ENCODE measurements at regions not wholly inside any gene's neighbourhood (a gene's known extent, or its start where the extent isn't known, plus 50 kb on each side); places are given as distances from the start of the nearest gene placed in this dataset.

- no peak for DNase-seq
These were observed 874.1 kb downstream of the GRM8 start for GRCh38 chr7:126378642-126379041.

DNA sequence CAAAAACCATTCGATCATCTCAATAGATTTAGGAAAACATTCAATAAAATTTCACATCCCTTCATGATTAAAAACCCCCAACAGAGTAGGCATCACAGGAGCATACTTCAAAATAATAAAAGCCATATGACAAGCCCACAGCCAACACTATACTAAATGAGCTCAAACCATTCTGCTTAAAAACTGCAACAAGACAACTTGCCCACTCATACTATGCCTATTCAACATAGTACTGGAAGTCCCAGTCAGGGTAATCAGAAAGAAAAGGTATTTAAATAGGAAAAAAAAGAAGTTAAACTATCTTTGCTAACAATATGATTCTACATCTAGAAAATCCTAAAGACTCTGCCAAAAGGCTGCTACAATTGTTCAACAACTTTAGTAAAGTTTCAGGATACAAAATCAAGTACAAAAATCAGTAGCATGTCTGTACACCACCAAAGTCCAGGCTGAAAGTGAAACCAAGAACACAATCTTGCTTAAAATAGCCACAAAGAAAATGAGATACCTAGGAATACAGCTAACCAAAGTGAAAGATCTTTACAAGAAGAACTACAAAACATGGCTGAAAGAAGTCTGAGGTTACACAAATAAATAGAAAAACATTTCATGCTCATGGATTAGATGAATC lies 882.6 kb downstream of the GRM8 start:
- no peak for DNase-seq

DNA sequence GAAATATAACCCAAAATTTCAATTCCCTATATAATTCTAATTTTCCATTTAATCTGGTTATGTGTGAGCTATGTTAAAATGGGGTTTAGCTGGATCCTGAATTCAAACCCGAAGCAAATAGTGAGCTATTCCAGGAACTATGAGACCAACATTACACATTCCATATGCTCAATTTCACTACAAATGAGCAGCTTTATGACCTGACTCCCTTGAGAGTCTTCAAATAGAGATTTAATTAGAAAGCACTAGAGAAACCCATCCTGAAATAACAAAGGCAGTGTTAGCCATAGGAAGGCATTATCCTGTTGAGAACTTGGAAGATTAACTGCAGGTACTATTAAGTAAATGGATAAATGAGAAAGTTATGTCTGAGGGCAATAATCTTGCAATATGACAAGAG lies 890.0 kb downstream of the GRM8 start:
- no peak for DNase-seq

DNA sequence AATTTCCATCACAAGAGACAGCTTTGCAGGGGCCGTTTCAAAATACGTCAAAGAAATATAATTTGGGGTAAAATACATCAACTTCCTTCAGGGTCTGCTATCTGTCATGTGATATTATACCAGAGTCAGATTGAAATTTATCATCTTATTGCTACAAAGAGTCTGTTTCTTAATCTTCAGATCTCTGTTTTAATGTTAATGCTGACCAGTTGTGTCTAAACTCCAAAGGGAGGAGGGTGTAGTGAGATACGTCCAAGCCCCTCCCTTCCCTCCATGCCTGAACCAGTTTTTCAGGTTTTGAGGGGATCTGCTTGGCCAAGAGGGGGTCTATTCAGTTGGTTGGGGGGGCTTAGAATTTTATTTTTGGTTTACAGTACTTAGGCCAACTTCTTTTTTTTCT lies 891.6 kb downstream of the GRM8 start:
- DNase-seq = no peak

GRCh38 chr7:126339813-126340212 lies 912.9 kb downstream of the GRM8 start:
- no peak for DNase-seq

DNA sequence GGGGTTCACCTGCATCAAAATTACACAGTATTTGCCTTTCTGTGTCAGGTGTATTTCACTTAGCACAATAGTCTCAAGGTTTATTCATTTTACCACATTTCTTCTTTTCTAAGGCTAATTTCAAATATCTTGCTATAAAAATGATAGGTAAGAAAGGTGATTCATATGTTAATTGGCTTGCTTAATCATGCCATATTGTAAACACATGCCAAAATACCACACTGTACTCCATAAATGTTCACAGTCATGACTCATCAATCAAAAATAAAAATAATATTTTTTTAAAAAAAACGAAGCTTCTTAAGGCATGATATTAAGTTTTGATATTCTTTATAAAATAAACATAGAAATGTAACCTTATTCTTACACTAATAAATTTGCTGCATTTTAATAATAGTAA lies 947.1 kb downstream of the GRM8 start:
- DNase-seq = no peak

DNA sequence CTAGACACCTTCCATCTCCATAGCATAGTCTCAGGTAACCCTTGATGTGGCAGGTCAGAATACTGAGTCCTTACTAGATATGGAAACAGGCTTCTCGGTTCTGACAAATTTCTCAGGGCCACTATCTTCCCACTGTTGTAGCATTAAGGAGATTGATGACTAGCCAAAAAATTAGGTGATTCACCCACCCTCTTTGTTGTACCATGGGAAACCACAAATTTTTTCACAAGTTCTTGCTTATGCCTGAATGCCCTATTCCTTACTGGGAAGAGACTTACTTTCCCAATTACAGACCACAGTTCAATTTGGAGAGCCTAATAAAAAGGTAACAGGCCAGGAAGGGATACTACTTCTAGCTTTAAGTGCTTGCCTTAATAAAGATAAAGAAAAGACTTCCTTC lies 948.8 kb downstream of the GRM8 start:
- DNase-seq = no peak

DNA sequence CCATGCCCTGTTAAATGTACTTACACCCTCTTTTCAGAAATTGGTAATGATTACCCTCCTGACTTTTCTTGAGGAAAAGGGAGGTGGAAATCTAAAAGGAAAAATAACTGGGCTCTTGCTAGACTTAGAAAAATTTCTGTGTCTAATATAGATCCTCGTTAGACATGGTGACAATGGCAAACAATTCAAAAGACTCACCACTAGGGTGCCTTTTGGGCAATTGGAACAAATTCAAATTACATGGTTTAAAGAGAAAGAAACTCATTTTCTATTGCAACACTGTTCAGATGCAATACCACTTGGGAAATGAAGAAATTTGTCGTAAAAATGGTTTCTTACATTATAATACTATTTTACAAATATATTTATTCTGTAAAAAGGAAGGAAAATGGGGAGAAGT lies 950.1 kb downstream of the GRM8 start:
- no peak for DNase-seq

DNA sequence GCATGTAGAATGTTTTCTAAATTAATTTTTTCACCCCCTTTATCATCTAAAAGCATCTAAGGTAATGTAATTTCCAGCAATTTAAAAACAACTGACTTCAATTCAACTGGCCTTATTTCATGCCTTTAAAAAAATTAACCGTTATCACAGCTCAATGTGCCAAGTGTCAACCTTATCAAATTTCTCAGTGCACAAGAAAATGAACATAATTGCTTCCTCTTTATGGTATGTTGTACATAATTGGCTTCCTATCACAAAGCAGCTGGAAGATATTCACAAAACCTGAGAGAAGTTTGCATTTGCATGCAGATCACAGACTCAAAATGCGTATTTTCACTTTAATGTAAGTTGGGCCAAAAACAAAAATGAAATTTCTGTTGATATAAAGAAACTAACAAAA lies 966.4 kb downstream of the GRM8 start:
- DNase-seq = no peak

- DNase-seq = no peak
These were observed 1016.5 kb downstream of the GRM8 start for GRCh38 chr7:126236261-126236660.

- no peak for DNase-seq
These were observed 1024.2 kb downstream of the GRM8 start for GRCh38 chr7:126228356-126229061.

- no peak for DNase-seq
These were observed 1025.1 kb downstream of the GRM8 start for GRCh38 chr7:126227643-126228042.

GRCh38 chr7:126227055-126227454 lies 1025.7 kb downstream of the GRM8 start:
- DNase-seq = no peak

- DNase-seq = no peak
These were observed 1029.0 kb downstream of the GRM8 start for GRCh38 chr7:126223729-126224128.

- DNase-seq = no peak
These were observed 1030.0 kb downstream of the GRM8 start for GRCh38 chr7:126222782-126223181.

GRCh38 chr7:126215785-126216184 lies 1037.0 kb downstream of the GRM8 start:
- no peak for DNase-seq

GRCh38 chr7:126213876-126214275 lies 1038.9 kb downstream of the GRM8 start:
- DNase-seq = no peak

DNA sequence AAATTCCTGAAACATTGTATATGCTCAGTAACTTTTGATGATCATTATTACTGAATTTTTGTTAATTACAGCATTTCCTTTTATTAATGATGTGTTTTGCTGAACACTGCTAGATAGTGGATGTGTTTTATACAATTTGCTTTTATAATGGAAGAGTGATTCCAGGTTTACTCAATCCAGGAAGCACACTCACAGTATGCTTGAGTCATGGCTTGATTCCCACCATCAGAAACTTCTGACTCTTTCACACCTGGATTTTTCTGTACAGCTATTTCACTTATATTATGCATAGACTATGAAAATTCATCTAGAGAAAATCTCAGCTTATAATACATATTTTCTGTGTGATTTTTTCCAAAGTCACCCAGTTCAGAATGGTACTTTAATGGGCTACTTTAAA lies 1040.9 kb downstream of the GRM8 start:
- DNase-seq = no peak

- no peak for DNase-seq
These were observed 1042.0 kb downstream of the GRM8 start for GRCh38 chr7:126210707-126211106.

DNA sequence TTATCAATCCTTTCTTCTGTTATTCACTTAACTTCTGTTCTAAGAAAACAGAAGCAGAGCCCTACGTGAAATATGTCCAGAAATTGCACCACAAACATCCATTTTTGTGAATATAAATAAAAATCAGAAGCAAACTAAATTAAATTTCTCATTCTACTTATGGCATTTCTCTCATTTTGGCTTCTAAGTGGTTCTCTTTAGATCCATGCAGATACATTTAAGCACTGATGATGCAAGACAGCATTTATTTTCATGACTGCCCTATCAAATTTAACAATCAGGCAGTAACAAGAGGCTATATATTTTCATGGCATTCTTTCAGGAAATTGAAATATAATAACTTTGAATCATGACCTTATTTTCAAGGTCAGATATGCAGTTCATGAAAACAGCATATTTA lies 1049.6 kb downstream of the GRM8 start:
- no peak for DNase-seq

DNA sequence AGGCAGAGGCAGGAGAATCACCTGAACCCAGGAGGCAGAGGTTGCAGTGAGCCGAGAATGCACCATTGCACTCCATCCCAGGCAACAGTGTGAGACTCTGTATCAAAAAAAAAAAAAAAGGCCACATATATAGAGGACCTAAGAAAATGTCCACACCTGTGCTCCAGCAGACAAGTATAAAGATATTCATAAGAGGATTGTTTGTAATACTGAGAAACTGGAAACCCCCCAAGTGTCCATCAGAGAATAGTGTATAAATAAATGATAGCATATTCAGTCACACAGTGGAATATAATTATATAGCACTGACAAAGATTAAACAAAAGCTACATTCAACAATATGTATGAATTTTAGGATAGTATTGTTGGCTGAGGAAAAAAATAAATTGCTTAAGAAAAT lies 1050.6 kb downstream of the GRM8 start:
- DNase-seq = no peak

DNA sequence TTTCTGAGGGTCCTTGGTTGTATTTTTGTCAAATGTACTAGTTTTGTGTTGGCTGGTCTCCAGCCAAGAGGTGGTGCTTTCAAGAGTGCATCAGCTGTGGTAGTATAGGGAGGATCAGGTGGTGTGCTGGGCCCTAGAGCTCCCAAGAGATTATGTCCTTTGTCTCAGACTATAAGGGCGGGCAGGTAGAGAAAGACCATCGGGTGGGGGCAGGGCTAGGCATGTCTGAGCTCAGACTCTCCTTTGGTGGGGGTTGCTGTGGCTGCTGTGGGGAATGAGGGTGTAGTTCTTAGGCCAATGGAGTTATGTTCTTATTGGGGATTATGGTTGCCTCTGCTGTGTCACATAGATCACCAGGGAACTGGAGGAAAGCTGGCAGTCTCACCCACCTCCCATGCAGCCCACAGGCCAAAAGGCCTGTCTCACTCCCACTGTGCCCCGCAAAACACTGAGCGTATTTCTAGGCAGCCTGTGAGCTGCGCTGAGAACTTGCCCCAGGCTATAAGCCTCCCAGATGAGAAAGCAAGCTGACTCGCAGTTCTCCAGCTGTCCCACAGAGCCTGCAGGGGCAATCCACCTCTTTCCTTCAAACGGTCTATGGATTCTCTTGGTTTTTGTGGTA lies 1066.7 kb downstream of the GRM8 start:
- DNase-seq = no peak

DNA sequence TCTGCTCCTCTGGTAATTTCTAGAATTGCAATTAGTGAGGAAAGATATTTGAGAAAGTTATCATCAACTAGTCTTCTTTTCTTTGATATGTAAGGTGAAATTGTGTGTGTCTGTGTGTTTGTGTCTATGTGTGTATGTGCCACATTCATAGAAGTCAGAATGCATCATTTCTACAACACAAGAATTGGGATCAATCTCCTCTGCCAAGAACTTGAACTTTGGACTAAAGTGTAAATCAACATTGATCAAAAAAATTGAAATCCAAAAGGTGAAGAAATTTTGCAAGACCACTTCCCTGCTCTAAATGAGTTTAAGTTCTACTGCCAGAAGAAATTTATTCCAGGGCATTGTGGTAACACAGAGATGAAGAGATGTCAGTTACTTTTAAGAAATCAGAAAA lies 1072.8 kb downstream of the GRM8 start:
- no peak for DNase-seq

DNA sequence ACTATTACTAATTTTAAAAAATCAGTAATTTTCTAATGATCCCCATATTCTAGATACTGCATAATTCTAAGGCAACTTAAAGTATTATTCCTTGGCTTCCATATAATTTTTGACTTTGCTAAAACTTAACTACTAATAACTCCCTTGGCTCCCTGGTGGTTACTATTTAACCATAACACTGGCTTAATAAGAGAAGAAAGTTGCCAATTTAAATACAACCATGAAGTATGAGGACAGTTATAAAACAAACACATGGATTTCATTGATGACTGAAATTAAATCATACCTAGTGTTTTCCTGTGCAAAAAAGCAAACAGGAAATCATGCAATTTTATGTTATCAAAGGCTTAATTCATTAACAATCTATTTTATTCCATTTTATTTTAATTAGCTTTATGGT lies 1073.9 kb downstream of the GRM8 start:
- DNase-seq = no peak

DNA sequence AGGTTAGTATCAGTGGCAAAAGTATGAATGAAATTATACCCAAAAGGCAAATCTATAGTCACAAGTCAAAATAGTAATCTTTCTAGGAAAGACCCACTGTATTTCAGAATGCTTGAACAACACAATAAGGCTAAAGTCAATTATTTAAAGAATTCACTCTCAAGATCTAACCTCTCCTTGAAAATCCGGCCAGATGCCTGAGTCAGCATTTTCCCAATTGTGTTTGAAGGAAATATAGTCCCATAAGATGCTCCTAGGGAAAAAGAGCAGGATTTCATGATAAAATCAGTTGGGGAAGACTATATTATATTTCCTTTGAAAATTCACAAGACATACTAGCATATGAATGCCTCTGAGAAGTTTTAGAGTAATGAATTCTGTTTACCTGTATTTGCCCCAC lies 1075.0 kb downstream of the GRM8 start:
- DNase-seq = no peak

Data from HCEC 1CT (cell line).